CD4-positive, alpha-beta T cell treated with Interleukin-12 subunit alpha and Interleukin-12 subunit beta, for 1 hour (primary cell): ENCODE measurements at regions not wholly inside any gene's neighbourhood (a gene's known extent, or its start where the extent isn't known, plus 50 kb on each side); places are given as distances from the start of the nearest gene placed in this dataset.
"Not testable (repeated sequence)": the region's sequence is repeated elsewhere in the genome, so short reads cannot be mapped to it uniquely, and the experiment has no call there.

ENCODE experiments used
- DNase-seq: peaks from one replicate; pipeline ENCODE4 v3.0.0-alpha.2; 2020

- not testable (repeated sequence) for DNase-seq
Measured at GRCh38 chr1:610538-610937, 75.9 kb downstream of the OR4F16 start.

DNA sequence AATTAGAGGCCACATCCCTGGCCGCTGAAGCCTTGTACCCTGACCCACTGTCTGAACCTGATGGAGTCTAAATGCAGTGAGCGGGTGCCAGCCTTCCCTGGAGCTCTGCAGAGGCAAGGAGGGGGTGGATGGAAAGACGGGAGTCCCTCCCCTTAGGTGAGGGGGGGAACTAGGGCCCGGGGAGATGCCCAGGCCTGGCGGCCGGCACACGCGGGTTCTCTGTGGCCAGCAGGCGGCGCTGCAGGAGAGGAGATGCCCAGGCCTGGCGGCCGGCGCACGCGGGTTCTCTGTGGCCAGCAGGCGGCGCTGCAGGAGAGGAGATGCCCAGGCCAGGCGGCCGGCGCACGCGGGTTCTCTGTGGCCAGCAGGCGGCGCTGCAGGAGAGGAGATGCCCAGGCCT, 77.3 kb downstream of the OR4F16 start:
- DNase-seq = not testable (repeated sequence)

DNA sequence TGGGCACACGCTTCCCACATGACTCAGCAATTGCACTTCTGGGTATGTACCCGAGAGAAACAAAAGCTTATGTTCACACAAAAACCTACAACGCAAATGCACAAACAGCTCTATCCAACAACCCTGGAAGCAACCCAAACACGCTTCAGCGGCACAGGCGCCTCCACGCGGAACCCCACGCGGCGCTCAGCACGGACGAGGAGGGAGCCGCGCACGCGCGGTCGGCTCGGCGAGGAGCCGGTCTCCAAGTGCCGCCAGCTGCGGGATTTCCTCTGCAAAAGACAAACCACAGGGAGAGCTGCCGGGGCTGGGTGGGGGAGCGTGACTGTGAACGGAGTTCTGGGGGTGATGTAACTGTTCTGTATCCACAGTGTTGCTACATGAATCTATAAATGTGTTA, 81.2 kb downstream of the OR4F16 start:
- DNase-seq = peak; percentile 37

- not testable (repeated sequence) for DNase-seq
Measured at GRCh38 chr1:588211-588610, 98.2 kb downstream of the OR4F16 start.

- peak; percentile 42 for DNase-seq
Measured at GRCh38 chr1:585992-586391, 100.5 kb downstream of the OR4F16 start.
